Peyer's patch (tissue), 4 donors: ENCODE measurements at regions not wholly inside any gene's neighbourhood (a gene's known extent, or its start where the extent isn't known, plus 50 kb on each side); places are given as distances from the start of the nearest gene placed in this dataset.

Experiments
- DNase-seq, 3 donors: peaks; one replicate each; pipeline ENCODE4 v3.0.0-alpha.2; 2017 to 2019
- H3K27ac ChIP-seq, 4 donors: fragments of 200-600 bp; sonication (generic); one replicate each; pipeline ENCODE4 v1.5.1; 2016 to 2019
- H3K27me3 ChIP-seq, 2 donors: fragments of 200-600 bp; sonication (generic); one replicate each; pipeline ENCODE4 v1.5.1; 2019
- H3K36me3 ChIP-seq, 3 donors: fragments of 200-600 bp; sonication (generic); one replicate each; pipeline ENCODE4 v1.5.1; 2016 to 2019
- H3K4me1 ChIP-seq, 4 donors: fragments of 200-600 bp; sonication (generic); one replicate each; pipeline ENCODE4 v1.5.1; 2016 to 2019
- H3K4me3 ChIP-seq, 4 donors: fragments of 200-600 bp; sonication (generic); 1 replicate in 3 of 4; 2 replicates in 1 of 4; pipeline ENCODE4 v1.5.1; 2016 to 2019; ENCODE audit warnings: mild to moderate bottlenecking in 1 of 4
- H3K9me3 ChIP-seq, 4 donors: fragments of 200-600 bp; sonication (generic); one replicate each; pipeline ENCODE4 v1.5.1; 2016 to 2019; ENCODE audit warnings: mild to moderate bottlenecking in 1 of 4
- POLR2A ChIP-seq, 2 donors: fragments of 450-650 bp; IDR thresholded peaks; one replicate each; pipeline ENCODE4 v1.5.1; 2017; ENCODE audit warnings: antibody characterized with exemption in 2 of 2, mild to moderate bottlenecking in 2 of 2, moderate library complexity in 2 of 2
- TF ChIP-seq, protein P1 (sequence below), 6 experiments: fragments of 450-650 bp in 4 of 6; fragments of 200-600 bp in 2 of 6; sonication (generic) in 1 of 6; IDR thresholded peaks; one replicate each; pipeline ENCODE4 v1.5.1; 2017 to 2019; ENCODE audit warnings: antibody characterized with exemption in 6 of 6, mild to moderate bottlenecking in 3 of 6, moderate library complexity in 1 of 6

DNA sequence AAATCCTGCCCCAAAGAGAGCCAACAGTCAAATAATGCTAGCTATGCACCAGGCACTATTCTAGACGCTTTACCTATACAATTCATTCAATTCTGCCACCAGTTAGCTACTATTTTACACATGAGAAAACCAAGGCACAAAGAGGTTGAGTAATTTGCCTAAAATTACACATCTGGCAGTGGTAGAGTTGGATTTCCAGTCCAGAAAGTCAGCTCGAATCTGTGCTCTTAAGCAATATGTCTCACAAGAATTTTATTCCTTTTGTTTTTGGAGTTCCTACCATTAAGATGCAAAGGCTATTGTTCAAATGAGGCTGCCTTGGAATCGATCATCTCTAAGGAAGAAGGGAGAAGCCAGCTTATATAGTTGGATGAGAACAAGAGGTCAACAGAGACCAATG is 256.9 kb upstream of the RASA1 start:
- H3K4me1 ChIP-seq, result no peaks in the 10 kb centered on the region
- H3K9me3 ChIP-seq, result no peaks in the 10 kb centered on the region
- no peaks in the 10 kb centered on the region for H3K27me3 ChIP-seq
- no peak overlapping the region for H3K27ac ChIP-seq
- TF ChIP-seq, protein P1, sequence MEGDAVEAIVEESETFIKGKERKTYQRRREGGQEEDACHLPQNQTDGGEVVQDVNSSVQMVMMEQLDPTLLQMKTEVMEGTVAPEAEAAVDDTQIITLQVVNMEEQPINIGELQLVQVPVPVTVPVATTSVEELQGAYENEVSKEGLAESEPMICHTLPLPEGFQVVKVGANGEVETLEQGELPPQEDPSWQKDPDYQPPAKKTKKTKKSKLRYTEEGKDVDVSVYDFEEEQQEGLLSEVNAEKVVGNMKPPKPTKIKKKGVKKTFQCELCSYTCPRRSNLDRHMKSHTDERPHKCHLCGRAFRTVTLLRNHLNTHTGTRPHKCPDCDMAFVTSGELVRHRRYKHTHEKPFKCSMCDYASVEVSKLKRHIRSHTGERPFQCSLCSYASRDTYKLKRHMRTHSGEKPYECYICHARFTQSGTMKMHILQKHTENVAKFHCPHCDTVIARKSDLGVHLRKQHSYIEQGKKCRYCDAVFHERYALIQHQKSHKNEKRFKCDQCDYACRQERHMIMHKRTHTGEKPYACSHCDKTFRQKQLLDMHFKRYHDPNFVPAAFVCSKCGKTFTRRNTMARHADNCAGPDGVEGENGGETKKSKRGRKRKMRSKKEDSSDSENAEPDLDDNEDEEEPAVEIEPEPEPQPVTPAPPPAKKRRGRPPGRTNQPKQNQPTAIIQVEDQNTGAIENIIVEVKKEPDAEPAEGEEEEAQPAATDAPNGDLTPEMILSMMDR (IDR thresholded peaks at IDR 0.05), result no peak
- no peak for TF ChIP-seq POLR2A (IDR thresholded peaks at IDR 0.05)
- DNase-seq, result no peak
- H3K36me3 ChIP-seq, result no peaks in the 10 kb centered on the region
- H3K4me3 ChIP-seq, result no peak overlapping the region

DNA sequence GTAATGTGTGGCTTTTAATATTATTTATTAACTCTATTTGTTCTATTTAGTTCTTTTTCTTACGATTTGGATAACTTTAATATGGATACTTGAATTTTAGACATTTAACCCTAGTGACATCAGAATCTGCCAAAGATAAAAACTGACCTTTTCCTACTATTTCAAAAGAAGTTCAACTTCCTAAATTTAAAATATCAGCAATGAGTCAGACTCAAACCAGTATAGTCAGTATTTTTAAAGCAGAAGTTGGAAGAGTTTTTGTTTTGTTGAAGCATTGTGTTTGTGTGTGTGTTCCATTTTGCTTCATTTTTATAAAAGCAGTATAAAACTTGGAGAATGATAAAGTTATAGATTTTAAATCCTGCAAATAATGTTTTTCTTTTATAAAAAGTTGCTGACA is 251.8 kb upstream of the RASA1 start:
- Histone ChIP-seq H3K27me3 (no peaks in the 10 kb centered on the region), H3K27ac (no peak overlapping the region)
- DNase-seq, result no peak

DNA sequence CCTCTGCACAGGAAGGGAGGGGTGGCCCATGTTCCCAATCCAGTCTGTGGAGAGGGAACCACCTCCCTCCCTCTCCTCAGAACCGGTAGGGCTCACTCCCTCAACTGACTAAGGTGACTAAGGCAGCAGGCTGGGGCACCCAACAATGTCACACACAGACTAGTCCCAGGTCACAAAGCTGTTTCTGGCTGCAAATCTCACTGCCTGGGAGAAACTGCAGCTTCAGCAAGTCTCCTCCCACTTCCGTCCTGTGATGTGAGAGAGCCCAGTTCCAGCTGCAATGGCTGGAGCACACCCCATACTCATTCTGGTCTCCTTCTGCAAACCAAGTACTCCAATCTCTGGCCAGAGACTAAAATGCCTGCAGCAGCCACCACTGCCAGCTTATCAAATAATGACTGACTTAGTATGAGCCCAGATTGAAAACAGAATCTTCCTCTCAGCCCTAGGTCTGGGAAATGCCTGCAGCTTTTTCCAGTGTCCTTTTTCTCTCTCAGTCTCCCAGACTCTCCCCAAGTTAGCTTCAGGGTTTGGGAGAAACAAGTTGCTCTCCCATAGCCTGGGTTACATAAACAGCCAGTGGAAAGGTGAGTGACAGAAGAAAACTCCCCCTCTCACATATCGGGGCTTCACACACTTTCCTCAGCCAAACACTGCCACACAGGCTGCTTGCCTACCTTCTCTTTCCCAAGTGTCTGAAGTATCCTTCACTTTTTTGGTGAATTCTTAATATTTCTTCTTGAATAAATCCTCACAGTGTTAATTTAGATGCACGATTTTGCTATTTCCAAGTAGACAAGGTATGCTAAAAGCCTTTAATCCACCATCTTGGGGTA is 247.4 kb upstream of the RASA1 start:
- H3K9me3 ChIP-seq, result no peaks in the 10 kb centered on the region
- no peaks in the 10 kb centered on the region for H3K27me3 ChIP-seq
- H3K27ac ChIP-seq, result peak overlapping the region in 1 of 4 donors; percentile 49
- TF ChIP-seq, protein P1 (IDR thresholded peaks at IDR 0.05), result no peak
- TF ChIP-seq POLR2A (IDR thresholded peaks at IDR 0.05), result no peak
- H3K4me3 ChIP-seq, result no peak overlapping the region
- no peaks in the 10 kb centered on the region for H3K36me3 ChIP-seq
- DNase-seq, result peak in 2 of 3 donors; percentile 35 to 67
- H3K4me1 ChIP-seq, result peaks cover 0 to 13% (median 5%) of the 10 kb centered on the region in 4 donors

More for the DNA sequence above, 251.8 kb upstream of the RASA1 start:
- Histone ChIP-seq H3K36me3 (no peaks in the 10 kb centered on the region), H3K9me3 (no peaks in the 10 kb centered on the region), H3K4me3 (no peak overlapping the region), H3K4me1 (peaks cover 0 to 13% (median 5%) of the 10 kb centered on the region in 4 donors)
- no peak for TF ChIP-seq POLR2A (IDR thresholded peaks at IDR 0.05)
- TF ChIP-seq, protein P1 (IDR thresholded peaks at IDR 0.05), result no peak

DNA sequence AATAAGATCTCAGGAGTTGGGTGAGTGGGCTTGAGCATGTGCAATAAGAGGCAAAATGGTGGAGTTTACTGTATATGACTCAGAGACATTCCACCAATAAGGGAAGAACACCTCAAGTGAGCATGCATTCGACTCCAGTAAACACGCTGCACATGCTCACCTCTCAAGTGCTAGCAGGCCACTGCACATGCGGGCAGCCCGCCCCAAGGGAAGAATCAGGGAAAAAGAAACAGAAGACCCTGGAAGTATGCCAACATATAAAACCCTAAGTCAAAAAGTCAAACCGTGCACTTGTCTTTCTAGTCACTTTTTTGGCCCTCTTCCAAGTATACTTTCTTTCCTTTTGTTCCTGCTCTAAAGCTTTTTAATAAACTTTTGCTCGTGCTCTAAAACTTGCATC is 245.3 kb upstream of the RASA1 start:
- Histone ChIP-seq H3K4me1 (peaks cover 0 to 13% (median 5%) of the 10 kb centered on the region in 4 donors), H3K27ac (no peak overlapping the region), H3K36me3 (no peaks in the 10 kb centered on the region), H3K9me3 (no peaks in the 10 kb centered on the region), H3K27me3 (no peaks in the 10 kb centered on the region), H3K4me3 (no peak overlapping the region)
- TF ChIP-seq POLR2A (IDR thresholded peaks at IDR 0.05), result no peak
- TF ChIP-seq, protein P1 (IDR thresholded peaks at IDR 0.05), result no peak
- no peak for DNase-seq

DNA sequence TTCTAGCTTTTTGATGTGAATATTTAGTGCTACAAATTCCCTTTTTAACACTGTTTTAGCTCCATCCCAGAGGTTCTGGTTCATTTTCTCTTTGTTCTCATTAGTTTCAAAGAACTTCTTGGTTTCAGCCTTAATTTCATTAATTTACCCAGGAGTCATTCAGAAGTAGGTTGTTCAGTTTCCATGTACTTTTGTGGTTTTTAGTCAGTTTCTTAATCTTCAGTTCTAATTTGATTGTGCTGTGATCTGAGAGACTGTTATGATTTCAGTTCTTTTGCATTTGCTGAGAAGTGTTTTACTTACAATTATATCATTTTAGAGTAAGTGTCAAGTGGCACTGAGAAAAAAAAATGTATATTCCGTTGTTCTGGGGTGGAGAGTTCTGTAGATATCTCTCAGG is 240.1 kb upstream of the RASA1 start:
- no peaks in the 10 kb centered on the region for H3K9me3 ChIP-seq
- TF ChIP-seq, protein P1 (IDR thresholded peaks at IDR 0.05), result no peak
- TF ChIP-seq POLR2A (IDR thresholded peaks at IDR 0.05), result no peak
- no peaks in the 10 kb centered on the region for H3K4me1 ChIP-seq
- H3K27ac ChIP-seq, result no peak overlapping the region
- no peaks in the 10 kb centered on the region for H3K36me3 ChIP-seq
- no peak overlapping the region for H3K4me3 ChIP-seq
- H3K27me3 ChIP-seq, result no peaks in the 10 kb centered on the region
- DNase-seq, result no peak
